ENCODE measurements at regions not wholly inside any gene's neighbourhood (a gene's known extent, or its start where the extent isn't known, plus 50 kb on each side); places are given as distances from the start of the nearest gene placed in this dataset.
"Not testable (repeated sequence)": the region's sequence is repeated elsewhere in the genome, so short reads cannot be mapped to it uniquely, and the experiment has no call there.

GRCh38 chr6:115456848-115457247 lies 603.8 kb downstream of the FRK start:
- TF ChIP-seq MYC (IDR thresholded peaks at IDR 0.05; ENCODE audit: low read depth, low read length) = no peak
- TF ChIP-seq CTCF (IDR thresholded peaks at IDR 0.05; ENCODE audit: low read depth, low read length) = no peak
- TF ChIP-seq, protein P1, sequence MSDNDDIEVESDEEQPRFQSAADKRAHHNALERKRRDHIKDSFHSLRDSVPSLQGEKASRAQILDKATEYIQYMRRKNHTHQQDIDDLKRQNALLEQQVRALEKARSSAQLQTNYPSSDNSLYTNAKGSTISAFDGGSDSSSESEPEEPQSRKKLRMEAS (IDR thresholded peaks at IDR 0.05; ENCODE audit: low read depth, low read length) = no peak
- no peak for TF ChIP-seq POLR2A (IDR thresholded peaks at IDR 0.05; ENCODE audit: extremely low read depth, insufficient read length)
- DNase-seq (ENCODE audit: low read depth) = no peak
- no peak overlapping the region for H3K4me3 ChIP-seq (ENCODE audit: low read depth, low read length)

GRCh38 chr6:115443825-115444478 lies 616.7 kb downstream of the FRK start:
- TF ChIP-seq, protein P1 (IDR thresholded peaks at IDR 0.05; ENCODE audit: low read depth, low read length) = no peak
- TF ChIP-seq CTCF (IDR thresholded peaks at IDR 0.05; ENCODE audit: low read depth, low read length) = no peak
- TF ChIP-seq MYC (IDR thresholded peaks at IDR 0.05; ENCODE audit: low read depth, low read length) = no peak
- no peak for TF ChIP-seq POLR2A (IDR thresholded peaks at IDR 0.05; ENCODE audit: extremely low read depth, insufficient read length)
- H3K4me3 ChIP-seq (ENCODE audit: low read depth, low read length) = no peak overlapping the region
- no peak for DNase-seq (ENCODE audit: low read depth)

DNA sequence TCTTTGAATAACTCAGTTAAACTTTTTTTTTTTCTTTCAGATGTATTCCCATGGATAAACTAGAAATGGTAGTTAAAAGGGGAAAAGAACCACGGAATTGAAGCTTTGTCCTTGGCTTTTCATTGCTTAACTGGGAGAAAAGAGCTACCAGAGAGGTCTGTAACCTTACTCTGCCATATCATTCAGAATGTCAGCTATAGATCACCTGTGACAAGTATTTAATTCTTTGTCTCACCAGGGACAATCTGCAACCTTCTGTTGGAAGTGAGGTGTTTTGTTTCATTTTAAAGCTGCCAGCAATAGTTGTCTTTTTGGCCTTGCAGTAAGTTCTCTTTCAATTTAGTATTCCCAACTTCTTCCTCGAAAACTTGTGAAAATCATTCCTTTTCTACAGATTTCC lies 618.4 kb downstream of the FRK start:
- DNase-seq (ENCODE audit: low read depth) = no peak
- TF ChIP-seq MYC (IDR thresholded peaks at IDR 0.05; ENCODE audit: low read depth, low read length) (no peak), POLR2A (IDR thresholded peaks at IDR 0.05; ENCODE audit: extremely low read depth, insufficient read length) (no peak), CTCF (IDR thresholded peaks at IDR 0.05; ENCODE audit: low read depth, low read length) (no peak)
- TF ChIP-seq, protein P1 (IDR thresholded peaks at IDR 0.05; ENCODE audit: low read depth, low read length) = no peak

GRCh38 chr6:115441651-115442050 lies 619.0 kb downstream of the FRK start:
- DNase-seq (ENCODE audit: low read depth) = no peak
- H3K4me3 ChIP-seq (ENCODE audit: low read depth, low read length) = no peak overlapping the region
- no peak for TF ChIP-seq CTCF (IDR thresholded peaks at IDR 0.05; ENCODE audit: low read depth, low read length)
- no peak for TF ChIP-seq POLR2A (IDR thresholded peaks at IDR 0.05; ENCODE audit: extremely low read depth, insufficient read length)
- TF ChIP-seq, protein P1 (IDR thresholded peaks at IDR 0.05; ENCODE audit: low read depth, low read length) = no peak
- TF ChIP-seq MYC (IDR thresholded peaks at IDR 0.05; ENCODE audit: low read depth, low read length) = no peak

More for the DNA sequence above, 618.4 kb downstream of the FRK start:
- no peak overlapping the region for H3K4me3 ChIP-seq (ENCODE audit: low read depth, low read length)

GRCh38 chr6:115415378-115415777 lies 645.3 kb downstream of the FRK start:
- DNase-seq (ENCODE audit: low read depth) = no peak
- H3K4me3 ChIP-seq (ENCODE audit: low read depth, low read length) = no peak overlapping the region
- no peak for TF ChIP-seq POLR2A (IDR thresholded peaks at IDR 0.05; ENCODE audit: extremely low read depth, insufficient read length)
- TF ChIP-seq, protein P1 (IDR thresholded peaks at IDR 0.05; ENCODE audit: low read depth, low read length) = no peak
- no peak for TF ChIP-seq CTCF (IDR thresholded peaks at IDR 0.05; ENCODE audit: low read depth, low read length)
- TF ChIP-seq MYC (IDR thresholded peaks at IDR 0.05; ENCODE audit: low read depth, low read length) = no peak

- DNase-seq (ENCODE audit: low read depth); H3K4me3 ChIP-seq (ENCODE audit: low read depth, low read length): not testable (repeated sequence)
Measured at GRCh38 chr6:115414916-115415315, 645.8 kb downstream of the FRK start.

Measured in NB4 (cell line).